WTC11 (cell line): ENCODE measurements at regions not wholly inside any gene's neighbourhood (a gene's known extent, or its start where the extent isn't known, plus 50 kb on each side); places are given as distances from the start of the nearest gene placed in this dataset.

Source experiments
- ATAC-seq: fragments of 200-7000 bp; cut with Tn5 transposase; 2 replicates; pipeline ENCODE4 v1.10.0; 2021; ENCODE audit warnings: mild to moderate bottlenecking, moderate library complexity
- CTCF ChIA-PET: fragments of 300-600 bp; sonication (Branson Sonifier 250); formaldehyde crosslinking; loops from one replicate; lab custom pipeline; 2021; ENCODE audit warnings: antibody characterized with exemption; lab: Charles Lee
- POLR2A ChIA-PET: fragments of 350-600 bp; sonication (Branson Sonifier 250); formaldehyde crosslinking; loops from one replicate; lab custom pipeline; 2021; ENCODE audit warnings: antibody characterized with exemption; lab: Charles Lee
- DNase-seq: peaks from one replicate; pipeline ENCODE4 v3.0.0; 2021; ENCODE audit warnings: low spot score
- H3K27ac Mint-ChIP-seq: 2 replicates; pipeline ENCODE4 v1.8.0; 2021; ENCODE audit warnings: mixed read lengths
- H3K27me3 Mint-ChIP-seq: 2 replicates; pipeline ENCODE4 v1.8.0; 2021; ENCODE audit warnings: low read depth, mild to moderate bottlenecking, moderate library complexity, mixed read lengths
- H3K36me3 Mint-ChIP-seq: 2 replicates; pipeline ENCODE4 v1.8.0; 2021; ENCODE audit warnings: mixed read lengths
- H3K4me1 Mint-ChIP-seq: 2 replicates; pipeline ENCODE4 v1.8.0; 2022; ENCODE audit warnings: mixed read lengths
- H3K4me3 Mint-ChIP-seq: 2 replicates; pipeline ENCODE4 v1.8.0; 2021; ENCODE audit warnings: mild to moderate bottlenecking, moderate library complexity, mixed read lengths
- H3K9me3 Mint-ChIP-seq: 2 replicates; pipeline ENCODE4 v1.8.0; 2021; ENCODE audit warnings: mixed read lengths
- CREM ChIP-seq: sonication (generic); formaldehyde crosslinking; IDR thresholded peaks from 2 replicates; pipeline ENCODE4 v1.8.1; 2022; ENCODE audit warnings: mild to moderate bottlenecking, missing genetic modification reagents, moderate library complexity
- ELF4 ChIP-seq: sonication (generic); formaldehyde crosslinking; IDR thresholded peaks from 2 replicates; pipeline ENCODE4 v1.8.1; 2022; ENCODE audit warnings: low read depth, mild to moderate bottlenecking, moderate library complexity, missing genetic modification reagents
- GRHL2 ChIP-seq: fragments of 250-450 bp; sonication (Bioruptor Pico); IDR thresholded peaks from 2 replicates; pipeline ENCODE4 v1.8.0; 2022; ENCODE audit warnings: mild to moderate bottlenecking, moderate library complexity; ENCODE audit not compliant: insufficient replicate concordance, severe bottlenecking
- IRF2 ChIP-seq: sonication (generic); formaldehyde crosslinking; IDR thresholded peaks from 2 replicates; pipeline ENCODE4 v1.8.0; 2022; ENCODE audit warnings: low read depth, missing genetic modification reagents, borderline replicate concordance
- JAZF1 ChIP-seq: fragments of 250-450 bp; sonication (Bioruptor Pico); IDR thresholded peaks from 2 replicates; pipeline ENCODE4 v1.9.0; 2021; ENCODE audit warnings: moderate library complexity, mild to moderate bottlenecking, inconsistent platforms
- JUN ChIP-seq: sonication (generic); formaldehyde crosslinking; IDR thresholded peaks from 2 replicates; pipeline ENCODE4 v1.8.0; 2023; ENCODE audit warnings: mild to moderate bottlenecking, missing genetic modification reagents
- KAT7 ChIP-seq: sonication (generic); formaldehyde crosslinking; IDR thresholded peaks from 2 replicates; pipeline ENCODE4 v1.8.1; 2023; ENCODE audit warnings: missing genetic modification reagents, mild to moderate bottlenecking, borderline replicate concordance
- MYBL2 ChIP-seq: sonication (generic); formaldehyde crosslinking; IDR thresholded peaks from 2 replicates; pipeline ENCODE4 v1.8.1; 2023; ENCODE audit warnings: mild to moderate bottlenecking, moderate library complexity, missing genetic modification reagents
- NFE2L1 ChIP-seq: sonication (generic); formaldehyde crosslinking; IDR thresholded peaks from 2 replicates; pipeline ENCODE4 v1.8.1; 2023; ENCODE audit warnings: missing genetic modification reagents
- NFYB ChIP-seq: sonication (generic); formaldehyde crosslinking; conservative IDR thresholded peaks from 2 replicates; pipeline ENCODE4 v1.8.0; 2022; ENCODE audit warnings: low read depth, missing genetic modification reagents
- NR2C2 ChIP-seq: sonication (generic); formaldehyde crosslinking; IDR thresholded peaks from 2 replicates; pipeline ENCODE4 v1.8.0; 2022; ENCODE audit warnings: mild to moderate bottlenecking, missing genetic modification reagents
- NR3C1 ChIP-seq: sonication (generic); formaldehyde crosslinking; conservative IDR thresholded peaks from 2 replicates; pipeline ENCODE4 v1.8.1; 2023; ENCODE audit warnings: low read depth, mild to moderate bottlenecking, missing genetic modification reagents
- PRRX2 ChIP-seq: fragments of 250-450 bp; sonication (Bioruptor Pico); IDR thresholded peaks from 2 replicates; pipeline ENCODE4 v1.8.0; 2021; ENCODE audit warnings: mild to moderate bottlenecking
- TP53 ChIP-seq: sonication (generic); formaldehyde crosslinking; IDR thresholded peaks from 2 replicates; pipeline ENCODE4 v1.8.1; 2023; ENCODE audit warnings: mild to moderate bottlenecking, missing genetic modification reagents
- ZBTB21 ChIP-seq: sonication (generic); formaldehyde crosslinking; IDR thresholded peaks from 2 replicates; pipeline ENCODE4 v1.8.1; 2023; ENCODE audit warnings: mild to moderate bottlenecking, missing genetic modification reagents, borderline replicate concordance
- ZNF219 ChIP-seq: sonication (generic); formaldehyde crosslinking; IDR thresholded peaks from 2 replicates; pipeline ENCODE4 v1.8.0; 2023; ENCODE audit warnings: missing genetic modification reagents, mild to moderate bottlenecking, borderline replicate concordance
- TF ChIP-seq, protein P1 (sequence below): sonication (generic); formaldehyde crosslinking; IDR thresholded peaks from 2 replicates; pipeline ENCODE4 v1.8.1; 2023; ENCODE audit warnings: mild to moderate bottlenecking, moderate library complexity, missing genetic modification reagents
- TF ChIP-seq, protein P2 (sequence below): fragments of 250-450 bp; sonication (Bioruptor Pico); conservative IDR thresholded peaks from 2 replicates; pipeline ENCODE4 v1.9.0; 2021; ENCODE audit warnings: mild to moderate bottlenecking
- TF ChIP-seq, protein P3 (sequence below): fragments of 250-450 bp; sonication (Bioruptor Pico); IDR thresholded peaks from 2 replicates; pipeline ENCODE4 v1.9.0; 2021; ENCODE audit warnings: mild to moderate bottlenecking
- TF ChIP-seq, protein P4 (sequence below): sonication (generic); formaldehyde crosslinking; IDR thresholded peaks from 2 replicates; pipeline ENCODE4 v1.8.0; 2022; ENCODE audit warnings: mild to moderate bottlenecking, missing genetic modification reagents
- TF ChIP-seq, protein P5 (sequence below): sonication (generic); formaldehyde crosslinking; conservative IDR thresholded peaks from 2 replicates; pipeline ENCODE4 v1.8.1; 2023; ENCODE audit warnings: mild to moderate bottlenecking, low read depth, missing genetic modification reagents, moderate library complexity

DNA sequence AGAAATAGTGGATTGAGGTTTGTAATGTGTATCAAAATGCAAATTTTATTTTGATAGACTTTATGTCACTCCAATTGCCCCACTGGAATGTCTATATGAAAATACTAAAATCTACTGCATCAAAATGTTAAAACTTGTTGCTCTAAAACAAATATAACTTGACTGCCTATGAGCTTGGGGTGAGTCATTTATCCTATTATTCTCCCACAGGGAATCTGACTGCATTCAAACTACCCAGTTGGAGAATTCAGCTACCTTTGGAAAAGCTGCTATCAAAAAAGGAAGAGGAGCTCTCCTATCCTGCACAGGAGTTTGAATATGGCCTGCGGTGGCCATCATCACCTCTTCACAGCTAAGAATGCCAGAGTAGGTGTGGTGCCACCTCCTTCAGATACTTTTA, 173.1 kb downstream of the KLHL28 start:
- H3K9me3 Mint-ChIP-seq, result no peaks in the 10 kb centered on the region
- ChIA-PET CTCF (no interaction called here), POLR2A (no interaction called here)
- no peaks in the 10 kb centered on the region for H3K36me3 Mint-ChIP-seq
- ATAC-seq, result no peak
- DNase-seq, result no peak
- H3K27ac Mint-ChIP-seq, result no peak overlapping the region
- no peaks in the 10 kb centered on the region for H3K4me1 Mint-ChIP-seq
- no peak overlapping the region for H3K4me3 Mint-ChIP-seq
- TF ChIP-seq TP53 (CRISPR knock-in tag) (no peak), PRRX2 (CRISPR knock-in tag) (no peak), ZBTB21 (no peak)
- TF ChIP-seq, all 79 proteins: peak for 0
- no peaks in the 10 kb centered on the region for H3K27me3 Mint-ChIP-seq

DNA sequence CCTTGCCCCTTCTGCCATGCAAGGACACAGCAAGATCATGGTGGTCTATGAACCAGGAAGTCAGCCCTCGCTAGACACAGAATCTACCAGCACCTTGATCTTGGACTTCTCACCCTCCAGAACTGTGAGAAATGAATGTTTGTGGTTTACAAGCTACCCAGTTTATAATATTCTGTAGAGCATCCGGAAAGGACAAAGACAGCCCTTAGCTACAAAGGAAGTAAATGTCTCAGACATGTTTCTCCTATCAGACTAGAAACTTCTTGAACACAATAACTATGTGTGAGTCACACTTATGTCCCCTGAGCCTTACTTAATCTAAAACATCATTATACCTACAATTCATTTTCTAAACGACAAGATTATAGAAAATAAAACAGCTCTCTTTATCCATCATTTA, 176.7 kb downstream of the KLHL28 start:
- H3K27me3 Mint-ChIP-seq, result no peaks in the 10 kb centered on the region
- CTCF ChIA-PET, result interaction anchor here (0.8 kb wide), 1 partner anchor 61 kb away, joined by 3 read pairs; no protein-coding TSS in a partner anchor
- no peak overlapping the region for H3K4me3 Mint-ChIP-seq
- TF ChIP-seq, protein P1, sequence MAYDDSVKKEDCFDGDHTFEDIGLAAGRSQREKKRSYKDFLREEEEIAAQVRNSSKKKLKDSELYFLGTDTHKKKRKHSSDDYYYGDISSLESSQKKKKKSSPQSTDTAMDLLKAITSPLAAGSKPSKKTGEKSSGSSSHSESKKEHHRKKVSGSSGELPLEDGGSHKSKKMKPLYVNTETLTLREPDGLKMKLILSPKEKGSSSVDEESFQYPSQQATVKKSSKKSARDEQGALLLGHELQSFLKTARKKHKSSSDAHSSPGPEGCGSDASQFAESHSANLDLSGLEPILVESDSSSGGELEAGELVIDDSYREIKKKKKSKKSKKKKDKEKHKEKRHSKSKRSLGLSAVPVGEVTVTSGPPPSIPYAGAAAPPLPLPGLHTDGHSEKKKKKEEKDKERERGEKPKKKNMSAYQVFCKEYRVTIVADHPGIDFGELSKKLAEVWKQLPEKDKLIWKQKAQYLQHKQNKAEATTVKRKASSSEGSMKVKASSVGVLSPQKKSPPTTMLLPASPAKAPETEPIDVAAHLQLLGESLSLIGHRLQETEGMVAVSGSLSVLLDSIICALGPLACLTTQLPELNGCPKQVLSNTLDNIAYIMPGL, result no peak
- TF ChIP-seq ELF4 (no peak), CREM (CRISPR knock-in tag) (no peak), GRHL2 (CRISPR knock-in tag) (no peak), KAT7 (CRISPR knock-in tag) (no peak), ZBTB21 (no peak), ZNF219 (CRISPR knock-in tag) (no peak), JAZF1 (CRISPR knock-in tag) (no peak), NR2C2 (no peak), JUN (CRISPR knock-in tag) (no peak), MYBL2 (CRISPR knock-in tag) (no peak), IRF2 (CRISPR knock-in tag) (no peak)
- TF ChIP-seq, protein P2, sequence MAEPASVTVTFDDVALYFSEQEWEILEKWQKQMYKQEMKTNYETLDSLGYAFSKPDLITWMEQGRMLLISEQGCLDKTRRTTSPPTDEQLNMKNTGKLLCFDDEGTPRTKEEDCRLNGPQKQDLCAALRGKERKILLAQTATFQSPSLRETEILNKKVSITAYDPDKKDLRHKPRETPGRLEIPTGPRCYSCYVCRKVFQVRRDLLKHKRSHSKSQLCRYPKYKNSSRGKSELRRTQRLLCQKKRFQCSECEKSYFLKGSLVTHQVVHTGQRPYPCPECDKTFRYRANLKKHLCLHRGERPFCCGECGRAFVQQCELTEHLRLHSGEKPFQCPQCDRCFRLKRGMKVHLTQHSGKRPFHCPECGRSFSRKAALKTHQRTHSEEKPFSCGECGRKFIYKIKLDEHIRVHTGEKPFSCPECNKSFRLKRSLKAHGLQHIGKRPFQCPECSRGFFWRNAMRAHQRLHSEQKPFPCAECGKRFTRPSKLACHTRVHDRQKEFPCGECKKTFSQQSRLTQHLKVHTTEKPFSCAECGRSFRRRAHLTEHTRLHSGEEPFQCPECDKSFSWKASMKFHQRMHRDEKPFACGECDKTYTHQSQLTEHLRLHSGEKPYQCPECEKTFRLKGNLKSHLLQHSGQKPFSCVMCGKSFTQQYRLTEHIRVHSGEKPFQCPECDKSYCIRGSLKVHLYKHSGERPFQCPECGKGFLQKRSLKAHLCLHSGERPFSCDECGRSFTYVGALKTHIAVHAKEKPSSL (CRISPR knock-in tag), result no peak
- TF ChIP-seq, all 79 proteins: peak for 0
- H3K9me3 Mint-ChIP-seq, result no peaks in the 10 kb centered on the region
- POLR2A ChIA-PET, result no interaction called here
- DNase-seq (no peak), ATAC-seq (no peak)
- H3K27ac Mint-ChIP-seq, result no peak overlapping the region
- H3K36me3 Mint-ChIP-seq, result no peaks in the 10 kb centered on the region
- no peaks in the 10 kb centered on the region for H3K4me1 Mint-ChIP-seq

DNA sequence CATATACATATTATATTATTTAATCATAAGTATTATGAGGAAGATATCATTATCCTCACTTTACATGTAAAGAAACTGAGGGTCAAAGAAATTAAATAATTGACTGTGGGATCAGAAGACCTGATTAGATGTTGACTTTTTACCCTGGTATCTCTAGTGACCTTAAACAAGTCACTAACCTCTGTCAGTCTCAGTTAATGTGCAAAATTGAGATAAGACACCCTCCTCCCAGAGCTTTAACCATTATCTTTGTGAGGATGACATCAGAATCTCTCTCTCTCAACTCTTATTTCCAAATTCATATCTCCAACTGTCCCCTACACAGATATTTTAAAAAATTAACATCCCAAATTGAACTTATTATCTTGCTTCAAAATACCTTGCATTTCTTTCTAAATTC, 177.8 kb downstream of the KLHL28 start:
- H3K4me3 Mint-ChIP-seq, result no peak overlapping the region
- no peak overlapping the region for H3K27ac Mint-ChIP-seq
- H3K9me3 Mint-ChIP-seq, result no peaks in the 10 kb centered on the region
- DNase-seq (no peak), ATAC-seq (no peak)
- POLR2A ChIA-PET, result no interaction called here
- CTCF ChIA-PET, result no interaction called here
- no peaks in the 10 kb centered on the region for H3K27me3 Mint-ChIP-seq
- H3K36me3 Mint-ChIP-seq, result no peaks in the 10 kb centered on the region
- no peaks in the 10 kb centered on the region for H3K4me1 Mint-ChIP-seq
- TF ChIP-seq, protein P3, sequence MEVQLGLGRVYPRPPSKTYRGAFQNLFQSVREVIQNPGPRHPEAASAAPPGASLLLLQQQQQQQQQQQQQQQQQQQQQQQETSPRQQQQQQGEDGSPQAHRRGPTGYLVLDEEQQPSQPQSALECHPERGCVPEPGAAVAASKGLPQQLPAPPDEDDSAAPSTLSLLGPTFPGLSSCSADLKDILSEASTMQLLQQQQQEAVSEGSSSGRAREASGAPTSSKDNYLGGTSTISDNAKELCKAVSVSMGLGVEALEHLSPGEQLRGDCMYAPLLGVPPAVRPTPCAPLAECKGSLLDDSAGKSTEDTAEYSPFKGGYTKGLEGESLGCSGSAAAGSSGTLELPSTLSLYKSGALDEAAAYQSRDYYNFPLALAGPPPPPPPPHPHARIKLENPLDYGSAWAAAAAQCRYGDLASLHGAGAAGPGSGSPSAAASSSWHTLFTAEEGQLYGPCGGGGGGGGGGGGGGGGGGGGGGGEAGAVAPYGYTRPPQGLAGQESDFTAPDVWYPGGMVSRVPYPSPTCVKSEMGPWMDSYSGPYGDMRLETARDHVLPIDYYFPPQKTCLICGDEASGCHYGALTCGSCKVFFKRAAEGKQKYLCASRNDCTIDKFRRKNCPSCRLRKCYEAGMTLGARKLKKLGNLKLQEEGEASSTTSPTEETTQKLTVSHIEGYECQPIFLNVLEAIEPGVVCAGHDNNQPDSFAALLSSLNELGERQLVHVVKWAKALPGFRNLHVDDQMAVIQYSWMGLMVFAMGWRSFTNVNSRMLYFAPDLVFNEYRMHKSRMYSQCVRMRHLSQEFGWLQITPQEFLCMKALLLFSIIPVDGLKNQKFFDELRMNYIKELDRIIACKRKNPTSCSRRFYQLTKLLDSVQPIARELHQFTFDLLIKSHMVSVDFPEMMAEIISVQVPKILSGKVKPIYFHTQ, result no peak
- TF ChIP-seq, protein P4, sequence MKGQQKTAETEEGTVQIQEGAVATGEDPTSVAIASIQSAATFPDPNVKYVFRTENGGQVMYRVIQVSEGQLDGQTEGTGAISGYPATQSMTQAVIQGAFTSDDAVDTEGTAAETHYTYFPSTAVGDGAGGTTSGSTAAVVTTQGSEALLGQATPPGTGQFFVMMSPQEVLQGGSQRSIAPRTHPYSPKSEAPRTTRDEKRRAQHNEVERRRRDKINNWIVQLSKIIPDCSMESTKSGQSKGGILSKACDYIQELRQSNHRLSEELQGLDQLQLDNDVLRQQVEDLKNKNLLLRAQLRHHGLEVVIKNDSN (CRISPR knock-in tag), result no peak
- TF ChIP-seq NFYB (CRISPR knock-in tag), result no peak
- TF ChIP-seq NFE2L1 (CRISPR knock-in tag), result no peak
- TF ChIP-seq, protein P5, sequence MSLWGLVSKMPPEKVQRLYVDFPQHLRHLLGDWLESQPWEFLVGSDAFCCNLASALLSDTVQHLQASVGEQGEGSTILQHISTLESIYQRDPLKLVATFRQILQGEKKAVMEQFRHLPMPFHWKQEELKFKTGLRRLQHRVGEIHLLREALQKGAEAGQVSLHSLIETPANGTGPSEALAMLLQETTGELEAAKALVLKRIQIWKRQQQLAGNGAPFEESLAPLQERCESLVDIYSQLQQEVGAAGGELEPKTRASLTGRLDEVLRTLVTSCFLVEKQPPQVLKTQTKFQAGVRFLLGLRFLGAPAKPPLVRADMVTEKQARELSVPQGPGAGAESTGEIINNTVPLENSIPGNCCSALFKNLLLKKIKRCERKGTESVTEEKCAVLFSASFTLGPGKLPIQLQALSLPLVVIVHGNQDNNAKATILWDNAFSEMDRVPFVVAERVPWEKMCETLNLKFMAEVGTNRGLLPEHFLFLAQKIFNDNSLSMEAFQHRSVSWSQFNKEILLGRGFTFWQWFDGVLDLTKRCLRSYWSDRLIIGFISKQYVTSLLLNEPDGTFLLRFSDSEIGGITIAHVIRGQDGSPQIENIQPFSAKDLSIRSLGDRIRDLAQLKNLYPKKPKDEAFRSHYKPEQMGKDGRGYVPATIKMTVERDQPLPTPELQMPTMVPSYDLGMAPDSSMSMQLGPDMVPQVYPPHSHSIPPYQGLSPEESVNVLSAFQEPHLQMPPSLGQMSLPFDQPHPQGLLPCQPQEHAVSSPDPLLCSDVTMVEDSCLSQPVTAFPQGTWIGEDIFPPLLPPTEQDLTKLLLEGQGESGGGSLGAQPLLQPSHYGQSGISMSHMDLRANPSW (CRISPR knock-in tag), result no peak
- no peak for TF ChIP-seq NR3C1 (CRISPR knock-in tag)
